HL-60 (cell line): ENCODE measurements at regions not wholly inside any gene's neighbourhood (a gene's known extent, or its start where the extent isn't known, plus 50 kb on each side); places are given as distances from the start of the nearest gene placed in this dataset.

Experiments used
- GABPA ChIP-seq: IDR thresholded peaks from 2 replicates; pipeline ENCODE4 v1.6.1; 2012; ENCODE audit warnings: low read depth
- POLR2AphosphoS5 ChIP-seq: IDR thresholded peaks from 2 replicates; pipeline ENCODE4 v1.6.1; 2012; ENCODE audit warnings: low read depth
- REST ChIP-seq: IDR thresholded peaks from 2 replicates; pipeline ENCODE4 v1.6.1; 2012; ENCODE audit warnings: low read depth; ENCODE audit not compliant: insufficient replicate concordance
- SPI1 ChIP-seq: IDR thresholded peaks from 2 replicates; pipeline ENCODE4 v1.6.1; 2012; ENCODE audit warnings: low read depth, mild to moderate bottlenecking, borderline replicate concordance
- TF ChIP-seq, protein P1 (sequence below): IDR thresholded peaks from one replicate; pipeline ENCODE4 v1.5.1; 2011; ENCODE audit warnings: low read length, control low read depth, inconsistent platforms; ENCODE audit not compliant: insufficient read depth

GRCh38 chr5:164062304-164062703, 556.9 kb downstream of the MAT2B start:
- TF ChIP-seq, protein P1, sequence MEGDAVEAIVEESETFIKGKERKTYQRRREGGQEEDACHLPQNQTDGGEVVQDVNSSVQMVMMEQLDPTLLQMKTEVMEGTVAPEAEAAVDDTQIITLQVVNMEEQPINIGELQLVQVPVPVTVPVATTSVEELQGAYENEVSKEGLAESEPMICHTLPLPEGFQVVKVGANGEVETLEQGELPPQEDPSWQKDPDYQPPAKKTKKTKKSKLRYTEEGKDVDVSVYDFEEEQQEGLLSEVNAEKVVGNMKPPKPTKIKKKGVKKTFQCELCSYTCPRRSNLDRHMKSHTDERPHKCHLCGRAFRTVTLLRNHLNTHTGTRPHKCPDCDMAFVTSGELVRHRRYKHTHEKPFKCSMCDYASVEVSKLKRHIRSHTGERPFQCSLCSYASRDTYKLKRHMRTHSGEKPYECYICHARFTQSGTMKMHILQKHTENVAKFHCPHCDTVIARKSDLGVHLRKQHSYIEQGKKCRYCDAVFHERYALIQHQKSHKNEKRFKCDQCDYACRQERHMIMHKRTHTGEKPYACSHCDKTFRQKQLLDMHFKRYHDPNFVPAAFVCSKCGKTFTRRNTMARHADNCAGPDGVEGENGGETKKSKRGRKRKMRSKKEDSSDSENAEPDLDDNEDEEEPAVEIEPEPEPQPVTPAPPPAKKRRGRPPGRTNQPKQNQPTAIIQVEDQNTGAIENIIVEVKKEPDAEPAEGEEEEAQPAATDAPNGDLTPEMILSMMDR, result no peak
- TF ChIP-seq GABPA, result no peak
- no peak for TF ChIP-seq POLR2AphosphoS5
- TF ChIP-seq SPI1, result no peak
- no peak for TF ChIP-seq REST
